ENCODE measurements at regions not wholly inside any gene's neighbourhood (a gene's known extent, or its start where the extent isn't known, plus 50 kb on each side); places are given as distances from the start of the nearest gene placed in this dataset.

GRCh38 chr15:62287066-62287857, 122.2 kb upstream of the C2CD4B start:
- H3K4me3 ChIP-seq (ENCODE audit: low read length), result no peak overlapping the region
- DNase-seq (ENCODE audit: low read depth), result peak; percentile 39
- no peak for TF ChIP-seq CTCF (conservative IDR thresholded peaks at IDR 0.05; ENCODE audit: low read length)

DNA sequence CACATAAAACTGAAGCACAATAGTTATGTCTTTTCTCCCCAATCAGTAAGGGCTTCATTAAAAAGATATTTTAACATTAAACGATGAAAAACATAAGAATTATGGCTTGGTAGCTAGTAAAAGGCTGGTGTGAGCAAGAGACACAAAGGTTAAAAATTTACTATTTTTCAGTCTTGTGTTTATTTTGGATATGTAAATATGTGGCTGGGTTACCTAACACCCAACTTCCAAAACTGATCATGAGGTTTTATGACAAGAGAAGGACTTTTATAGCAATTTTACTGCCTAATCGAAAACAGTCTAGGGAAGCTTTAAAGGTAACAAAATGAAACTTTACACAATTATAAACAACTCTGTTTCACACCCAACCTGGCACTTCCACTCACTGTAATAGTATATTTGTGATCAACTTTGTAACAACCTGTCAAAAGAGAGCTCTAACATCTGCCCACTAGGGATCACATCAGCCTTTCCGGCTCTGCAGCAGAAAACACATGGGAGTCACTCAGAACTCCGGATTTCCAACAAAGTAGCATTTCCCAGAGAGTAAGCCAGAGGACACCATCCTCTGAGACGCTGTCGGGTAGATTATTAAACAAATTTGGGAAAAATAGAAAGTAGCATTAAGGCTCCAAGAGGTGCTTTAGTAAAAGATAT, 123.4 kb upstream of the C2CD4B start:
- TF ChIP-seq CTCF (conservative IDR thresholded peaks at IDR 0.05; ENCODE audit: low read length), result no peak
- H3K4me3 ChIP-seq (ENCODE audit: low read length), result no peak overlapping the region
- DNase-seq (ENCODE audit: low read depth), result no peak

DNA sequence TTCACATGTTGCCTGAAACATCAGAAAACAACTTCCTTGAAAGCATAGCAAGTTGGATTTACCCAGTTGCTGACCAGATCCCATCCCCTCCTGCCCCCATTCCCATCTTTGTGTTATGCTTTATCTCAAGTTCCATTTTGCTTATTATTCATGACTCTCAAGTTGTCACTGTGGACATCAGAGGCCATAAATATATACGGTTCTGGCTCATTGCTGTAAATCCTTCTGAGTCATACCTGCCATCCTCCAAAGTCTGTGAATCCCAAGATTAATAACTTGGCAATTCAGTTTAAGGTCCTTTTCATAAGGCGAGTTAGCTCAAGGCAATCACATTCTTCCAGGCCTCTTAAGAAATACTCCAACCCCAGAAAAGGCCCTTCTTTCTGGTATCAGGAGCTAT, 126.2 kb upstream of the C2CD4B start:
- no peak overlapping the region for H3K4me3 ChIP-seq (ENCODE audit: low read length)
- TF ChIP-seq CTCF (conservative IDR thresholded peaks at IDR 0.05; ENCODE audit: low read length), result no peak
- DNase-seq (ENCODE audit: low read depth), result no peak

GRCh38 chr15:62296756-62297507, 131.8 kb upstream of the C2CD4B start:
- no peak for TF ChIP-seq CTCF (conservative IDR thresholded peaks at IDR 0.05; ENCODE audit: low read length)
- DNase-seq (ENCODE audit: low read depth), result no peak
- no peak overlapping the region for H3K4me3 ChIP-seq (ENCODE audit: low read length)

DNA sequence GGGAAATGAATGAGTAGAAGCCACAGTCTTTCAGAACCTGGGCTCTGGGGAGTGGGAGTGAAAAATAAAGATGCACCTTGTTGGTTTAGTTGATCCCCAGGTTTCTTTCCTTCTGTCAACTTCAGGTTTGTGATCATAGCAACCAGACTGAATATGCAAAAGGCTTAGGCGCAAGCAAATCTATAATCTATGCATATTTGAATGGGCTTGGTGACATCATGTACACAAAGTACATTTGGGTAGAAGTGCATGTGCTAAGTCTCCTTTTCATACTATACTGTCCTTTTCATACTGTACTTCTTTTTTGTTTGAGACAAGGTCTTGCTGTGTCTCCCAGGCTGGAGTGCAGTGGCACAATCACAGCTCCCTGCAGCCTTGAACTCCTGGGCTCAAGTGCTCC, 132.4 kb upstream of the C2CD4B start:
- TF ChIP-seq CTCF (conservative IDR thresholded peaks at IDR 0.05; ENCODE audit: low read length), result no peak
- no peak for DNase-seq (ENCODE audit: low read depth)
- no peak overlapping the region for H3K4me3 ChIP-seq (ENCODE audit: low read length)

DNA sequence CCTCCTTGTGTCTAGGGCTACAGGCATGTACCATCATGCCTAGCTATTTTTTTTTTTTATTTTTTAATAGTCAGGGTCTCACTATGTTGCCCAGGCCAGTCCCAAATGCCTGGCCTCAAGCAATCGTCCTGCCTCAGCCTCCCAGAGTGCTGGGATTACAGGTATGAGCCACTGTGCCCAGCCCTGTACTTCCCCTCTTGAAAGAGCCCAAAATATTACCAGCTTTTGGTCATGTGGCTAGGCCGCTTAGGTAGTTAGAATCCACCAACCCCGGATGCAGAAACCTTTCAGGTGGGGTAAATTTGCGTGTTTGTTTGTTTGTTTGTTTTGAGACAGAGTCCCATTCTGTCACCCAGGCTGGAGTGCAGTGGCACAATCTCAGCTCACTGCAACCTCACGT, 132.8 kb upstream of the C2CD4B start:
- DNase-seq (ENCODE audit: low read depth), result no peak
- H3K4me3 ChIP-seq (ENCODE audit: low read length), result no peak overlapping the region
- no peak for TF ChIP-seq CTCF (conservative IDR thresholded peaks at IDR 0.05; ENCODE audit: low read length)
